A549 (cell line): ENCODE measurements at regions not wholly inside any gene's neighbourhood (a gene's known extent, or its start where the extent isn't known, plus 50 kb on each side); places are given as distances from the start of the nearest gene placed in this dataset.

Source experiments
- ATAC-seq, 2 experiments: fragments of 200-7000 bp in 1 of 2; fragments of >200 bp in 1 of 2; cut with Nextera tagmentation in 1 of 2; cut with Tn5 transposase in 1 of 2; 3 replicates each; pipeline versions ENCODE4 v1.8.0 to v1.9.1; 2018 to 2020; ENCODE audit warnings: mild to moderate bottlenecking in 1 of 2, moderate library complexity in 1 of 2
- CTCF ChIA-PET: fragments of 300-600 bp; sonication (Branson Sonifier 250); formaldehyde crosslinking; extraction: SDS; loops from one replicate; lab custom pipeline; 2021; ENCODE audit warnings: antibody characterized with exemption, inconsistent platforms; lab: Yijun Ruan, JAX
- POLR2A ChIA-PET: fragments of 350-600 bp; formaldehyde crosslinking; extraction: SDS; loops from one replicate; lab custom pipeline; 2021; ENCODE audit warnings: antibody characterized with exemption, inconsistent platforms; lab: Yijun Ruan, JAX
- DNase-seq, 2 experiments: peaks; one replicate each; pipeline versions ENCODE4 v3.0.0 to v3.0.0-alpha.2; 2011 to 2016; ENCODE audit warnings: low read depth in 1 of 2, low spot score in 1 of 2
- FAIRE-seq: peaks from 2 replicates; lab custom pipeline; 2011; peaks lifted over from hg19 to GRCh38; lab: Jason Lieb, UNC
- H3K27ac ChIP-seq, 2 experiments: fragments of >200 bp; sonication (Bioruptor Twin); formaldehyde crosslinking; 3 replicates each; pipeline ENCODE4 v1.5.1; 2016 to 2017
- H3K4me1 ChIP-seq: fragments of >200 bp; sonication (Bioruptor Twin); formaldehyde crosslinking; 3 replicates; pipeline ENCODE4 v1.6.1; 2016
- H3K4me2 ChIP-seq: fragments of >200 bp; sonication (Bioruptor Twin); formaldehyde crosslinking; 3 replicates; pipeline ENCODE4 v1.6.1; 2016
- H3K4me3 ChIP-seq: fragments of >200 bp; sonication (Bioruptor Twin); formaldehyde crosslinking; 3 replicates; pipeline ENCODE4 v1.5.1; 2016
- H3K9me3 ChIP-seq: fragments of >200 bp; sonication (Bioruptor Twin); formaldehyde crosslinking; 3 replicates; pipeline ENCODE4 v1.6.1; 2016
- BCL3 ChIP-seq: fragments of >200 bp; sonication (Bioruptor Twin); formaldehyde crosslinking; IDR thresholded peaks from 3 replicates; pipeline ENCODE4 v1.6.1; 2016
- BHLHE40 ChIP-seq: IDR thresholded peaks from 2 replicates; pipeline ENCODE4 v1.6.1; 2012; ENCODE audit warnings: low read depth, low read length, inconsistent platforms
- CBX2 ChIP-seq: fragments of 200-600 bp; sonication (generic); IDR thresholded peaks from 2 replicates; pipeline ENCODE4 v1.6.1; 2016; ENCODE audit warnings: low read depth, mild to moderate bottlenecking, borderline replicate concordance
- CHD2 ChIP-seq: fragments of 150-350 bp; IDR thresholded peaks from 2 replicates; pipeline ENCODE4 v1.6.1; 2014; ENCODE audit warnings: low read length; ENCODE audit not compliant: partially characterized antibody
- CHD4 ChIP-seq: fragments of 200-600 bp; sonication (generic); IDR thresholded peaks from 2 replicates; pipeline ENCODE4 v1.6.1; 2016; ENCODE audit warnings: antibody characterized with exemption, mild to moderate bottlenecking, borderline replicate concordance
- EP300 ChIP-seq, 2 experiments: fragments of >200 bp; sonication (Bioruptor Twin); formaldehyde crosslinking; IDR thresholded peaks; 2 replicates in 1 of 2; 3 replicates in 1 of 2; pipeline ENCODE4 v1.6.1; 2016 to 2017
- FOSL2 ChIP-seq, 2 experiments: fragments of 450-650 bp in 1 of 2; fragments of >200 bp in 1 of 2; sonication (Bioruptor Twin) in 1 of 2; formaldehyde crosslinking; IDR thresholded peaks; 2 replicates each; pipeline versions ENCODE4 v1.5.0 to v1.6.1; 2016 to 2020; ENCODE audit warnings: mild to moderate bottlenecking in 1 of 2, moderate library complexity in 1 of 2
- FOXS1 ChIP-seq: fragments of 250-450 bp; sonication (Bioruptor Pico); IDR thresholded peaks from 2 replicates; pipeline ENCODE4 v1.5.0; 2020; ENCODE audit warnings: mild to moderate bottlenecking, moderate library complexity
- HMGXB4 ChIP-seq: fragments of 250-450 bp; sonication (Bioruptor Pico); IDR thresholded peaks from 2 replicates; pipeline ENCODE4 v1.5.0; 2021; ENCODE audit warnings: mild to moderate bottlenecking, moderate library complexity, borderline replicate concordance
- JUNB ChIP-seq: fragments of >200 bp; sonication (Bioruptor Twin); formaldehyde crosslinking; IDR thresholded peaks from 2 replicates; pipeline ENCODE4 v1.6.1; 2016
- NFE2L2 ChIP-seq: fragments of 150-350 bp; conservative IDR thresholded peaks from 2 replicates; pipeline ENCODE4 v1.6.1; 2014; ENCODE audit warnings: low read length
- NPAS2 ChIP-seq: fragments of 250-450 bp; sonication (Bioruptor Pico); IDR thresholded peaks from 2 replicates; pipeline ENCODE4 v1.8.0; 2022; ENCODE audit warnings: mild to moderate bottlenecking, moderate library complexity, borderline replicate concordance
- NR3C1 ChIP-seq: fragments of >200 bp; sonication (Bioruptor Twin); formaldehyde crosslinking; IDR thresholded peaks from 3 replicates; pipeline ENCODE4 v1.6.1; 2017
- PHF8 ChIP-seq: fragments of 200-600 bp; sonication (generic); IDR thresholded peaks from 2 replicates; pipeline ENCODE4 v1.6.1; 2016; ENCODE audit warnings: low read depth, mild to moderate bottlenecking, antibody characterized with exemption, moderate library complexity, borderline replicate concordance
- RCOR1 ChIP-seq: fragments of 150-350 bp; IDR thresholded peaks from 2 replicates; pipeline ENCODE4 v1.6.1; 2014; ENCODE audit warnings: antibody characterized with exemption, low read length, low read depth
- RNF2 ChIP-seq: fragments of 200-600 bp; sonication (generic); IDR thresholded peaks from 2 replicates; pipeline ENCODE4 v1.6.1; 2016; ENCODE audit warnings: low read depth, mild to moderate bottlenecking, antibody characterized with exemption, moderate library complexity, borderline replicate concordance
- SMC3 ChIP-seq: fragments of >200 bp; sonication (Bioruptor Twin); formaldehyde crosslinking; IDR thresholded peaks from 3 replicates; pipeline ENCODE4 v1.6.1; 2018; ENCODE audit warnings: inconsistent platforms
- SREBF2 ChIP-seq: fragments of 450-650 bp; IDR thresholded peaks from 2 replicates; pipeline ENCODE4 v1.6.1; 2014; ENCODE audit warnings: mild to moderate bottlenecking, moderate library complexity
- TFCP2L1 ChIP-seq: fragments of 250-450 bp; sonication (Bioruptor Pico); IDR thresholded peaks from 2 replicates; pipeline ENCODE4 v1.5.0; 2021; ENCODE audit warnings: mild to moderate bottlenecking
- ZC3H11A ChIP-seq: fragments of 450-650 bp; IDR thresholded peaks from 2 replicates; pipeline ENCODE4 v1.6.1; 2014; ENCODE audit warnings: antibody characterized with exemption, mild to moderate bottlenecking
- ZFP36 ChIP-seq: fragments of 450-650 bp; IDR thresholded peaks from 2 replicates; pipeline ENCODE4 v1.6.1; 2014; ENCODE audit warnings: borderline replicate concordance; ENCODE audit not compliant: partially characterized antibody
- WGBS: methylation state at CpG from one replicate; pipeline ENCODE4 v1.1.6; 2017; ENCODE audit errors: missing lambda C conversion rate; 5-methylcytosine and 5-hydroxymethylcytosine counted together

GRCh38 chr4:14583752-14584151 is 418.5 kb upstream of the CPEB2 start:
- ChIA-PET CTCF (interaction anchor here (1.3 kb wide), 1 partner anchor 13 kb away, joined by 3 read pairs; no protein-coding TSS in a partner anchor), POLR2A (no interaction called here)
- FAIRE-seq (no peak), DNase-seq (no peak), ATAC-seq (no peak)
- Histone ChIP-seq H3K4me3 (no peak overlapping the region), H3K4me2 (peak overlapping the region; percentile 43), H3K4me1 (peaks cover 12% of the 10 kb centered on the region), H3K9me3 (no peaks in the 10 kb centered on the region), H3K27ac (peak overlapping the region in 1 of 2 experiments; percentile 55; a peak in 2 of 6 replicates)
- 80% methylated on average over 7 of the region's 7 CpGs for WGBS
- TF ChIP-seq EP300 (IDR thresholded peaks at IDR 0.05): no peak
- no peak for TF ChIP-seq BCL3
- TF ChIP-seq NFE2L2: no peak
- no peak for TF ChIP-seq CBX2
- TF ChIP-seq FOXS1 (CRISPR knock-in tag): no peak
- TF ChIP-seq HMGXB4 (CRISPR knock-in tag): no peak
- TF ChIP-seq ZFP36: no peak
- no peak for TF ChIP-seq ZC3H11A
- TF ChIP-seq RNF2: no peak
- no peak for TF ChIP-seq CHD2
- TF ChIP-seq BHLHE40: no peak

- no peak overlapping the region for H3K27ac ChIP-seq
- H3K4me3 ChIP-seq: no peak overlapping the region
- H3K4me1 ChIP-seq: no peaks in the 10 kb centered on the region
- DNase-seq: no peak
- no peaks in the 10 kb centered on the region for H3K9me3 ChIP-seq
- ChIA-PET CTCF (no interaction called here), POLR2A (no interaction called here)
- 52% methylated on average over 2 of the region's 2 CpGs for WGBS
- TF ChIP-seq CHD4 (no peak), JUNB (no peak)
- TF ChIP-seq, all 56 proteins: peak for 0
- ATAC-seq: no peak
- no peak for FAIRE-seq
- H3K4me2 ChIP-seq: no peak overlapping the region
These were observed 409.3 kb upstream of the CPEB2 start for GRCh38 chr4:14592950-14593349.

GRCh38 chr4:14596028-14596427 is 406.3 kb upstream of the CPEB2 start:
- no peak overlapping the region for H3K4me2 ChIP-seq
- no peak for TF ChIP-seq ZC3H11A
- TF ChIP-seq RCOR1: no peak
- TF ChIP-seq NPAS2 (CRISPR knock-in tag): no peak
- no peak for TF ChIP-seq SREBF2
- no peak for TF ChIP-seq CBX2
- no peak for TF ChIP-seq FOSL2 (IDR thresholded peaks at IDR 0.05)
- TF ChIP-seq FOSL2 (CRISPR knock-in tag; IDR thresholded peaks at IDR 0.05): no peak
- TF ChIP-seq TFCP2L1 (CRISPR knock-in tag): no peak
- TF ChIP-seq SMC3: no peak
- no peak for TF ChIP-seq NR3C1
- TF ChIP-seq PHF8: no peak
- TF ChIP-seq JUNB: no peak
- H3K4me3 ChIP-seq: no peak overlapping the region
- DNase-seq (no peak), ATAC-seq (no peak), FAIRE-seq (no peak)
- peaks cover 5% of the 10 kb centered on the region; the same call in 1 of the 3 replicates for H3K9me3 ChIP-seq
- ChIA-PET CTCF (no interaction called here), POLR2A (no interaction called here)
- 40% methylated on average over 4 of the region's 4 CpGs for WGBS
- no peak overlapping the region for H3K27ac ChIP-seq
- no peaks in the 10 kb centered on the region for H3K4me1 ChIP-seq
